ENCODE measurements at regions not wholly inside any gene's neighbourhood (a gene's known extent, or its start where the extent isn't known, plus 50 kb on each side); places are given as distances from the start of the nearest gene placed in this dataset.

DNA sequence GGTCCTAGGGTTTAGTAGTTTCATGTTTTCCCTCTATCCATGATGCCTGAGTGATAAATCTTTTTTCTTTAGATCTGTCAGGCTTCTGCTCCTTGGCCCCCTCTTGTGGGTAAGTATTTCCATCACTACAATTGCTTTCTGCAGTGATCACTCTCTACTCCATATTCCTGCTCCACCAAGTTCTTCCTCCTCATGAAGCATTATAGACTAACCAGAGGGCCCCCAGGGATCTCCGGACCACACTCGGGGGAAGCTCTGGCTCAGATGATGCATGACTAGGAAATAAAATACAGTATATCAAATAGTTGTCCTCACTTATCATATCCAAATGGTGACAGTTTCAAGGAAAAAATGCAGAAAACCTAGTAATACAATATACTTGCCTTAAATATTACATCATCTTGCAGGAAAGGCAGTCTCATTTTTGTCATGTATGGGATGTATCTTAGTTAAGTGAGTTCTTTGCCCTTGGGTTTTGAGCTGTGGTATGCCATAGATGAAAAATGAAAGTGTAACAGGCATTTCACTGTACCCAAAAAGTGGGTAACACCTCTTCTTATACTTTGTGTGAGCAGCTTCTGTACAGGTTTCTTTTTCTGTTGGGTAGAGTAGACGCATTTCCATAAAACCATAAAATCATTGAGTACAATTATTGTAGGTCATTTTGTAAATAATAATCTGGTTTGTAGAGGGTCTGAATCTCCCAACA, 200.9 kb upstream of the EYA4 start:
- H3K9me3 ChIP-seq, result no peaks in the 10 kb centered on the region
- no peak for DNase-seq
- no peaks in the 10 kb centered on the region for H3K36me3 ChIP-seq
- 65 to 85% methylated on average over 3 of the region's 3 CpGs for WGBS, 2 donors
- no peak overlapping the region for H3K4me3 ChIP-seq
- H3K27me3 ChIP-seq, result no peaks in the 10 kb centered on the region
- H3K4me1 ChIP-seq, result no peaks in the 10 kb centered on the region
- intact Hi-C loops (cut with DNase I), result no loop called here
- H3K27ac ChIP-seq, result no peak overlapping the region
- TF ChIP-seq, protein P1, sequence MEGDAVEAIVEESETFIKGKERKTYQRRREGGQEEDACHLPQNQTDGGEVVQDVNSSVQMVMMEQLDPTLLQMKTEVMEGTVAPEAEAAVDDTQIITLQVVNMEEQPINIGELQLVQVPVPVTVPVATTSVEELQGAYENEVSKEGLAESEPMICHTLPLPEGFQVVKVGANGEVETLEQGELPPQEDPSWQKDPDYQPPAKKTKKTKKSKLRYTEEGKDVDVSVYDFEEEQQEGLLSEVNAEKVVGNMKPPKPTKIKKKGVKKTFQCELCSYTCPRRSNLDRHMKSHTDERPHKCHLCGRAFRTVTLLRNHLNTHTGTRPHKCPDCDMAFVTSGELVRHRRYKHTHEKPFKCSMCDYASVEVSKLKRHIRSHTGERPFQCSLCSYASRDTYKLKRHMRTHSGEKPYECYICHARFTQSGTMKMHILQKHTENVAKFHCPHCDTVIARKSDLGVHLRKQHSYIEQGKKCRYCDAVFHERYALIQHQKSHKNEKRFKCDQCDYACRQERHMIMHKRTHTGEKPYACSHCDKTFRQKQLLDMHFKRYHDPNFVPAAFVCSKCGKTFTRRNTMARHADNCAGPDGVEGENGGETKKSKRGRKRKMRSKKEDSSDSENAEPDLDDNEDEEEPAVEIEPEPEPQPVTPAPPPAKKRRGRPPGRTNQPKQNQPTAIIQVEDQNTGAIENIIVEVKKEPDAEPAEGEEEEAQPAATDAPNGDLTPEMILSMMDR (IDR thresholded peaks at IDR 0.05), result no peak
- TF ChIP-seq POLR2A (IDR thresholded peaks at IDR 0.05), result no peak

DNA sequence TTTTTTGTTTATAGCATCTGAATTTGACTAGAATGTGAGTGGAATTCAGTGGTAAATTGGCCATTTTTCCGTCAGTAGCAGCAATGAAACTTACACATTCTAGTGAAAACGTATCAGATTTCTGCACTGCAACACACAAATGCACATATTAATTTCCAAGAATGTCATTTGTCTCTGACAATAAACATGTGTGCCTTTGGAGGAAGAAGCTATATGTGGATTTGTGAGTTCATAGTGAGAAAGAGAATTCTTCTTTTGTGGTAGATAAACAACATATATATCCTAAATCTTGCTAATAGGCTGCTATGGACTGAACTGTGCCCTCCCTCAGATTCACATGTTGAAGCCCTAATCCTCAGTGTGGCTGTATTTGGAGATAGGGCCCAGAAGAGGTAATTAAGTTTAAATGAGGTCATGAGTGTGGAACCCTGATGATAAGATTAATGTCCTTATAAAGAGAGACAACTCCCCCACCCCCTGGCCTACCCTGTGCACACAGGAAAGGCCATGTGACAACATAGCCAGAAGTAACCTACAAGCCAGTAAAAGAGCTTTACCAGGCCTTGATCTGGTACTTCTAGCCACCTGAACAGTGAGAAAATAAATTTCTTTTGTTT, 200.2 kb upstream of the EYA4 start:
- H3K9me3 ChIP-seq, result no peaks in the 10 kb centered on the region
- 58 to 81% methylated on average over 2 of the region's 2 CpGs for WGBS, 2 donors
- intact Hi-C loops (cut with DNase I), result no loop called here
- H3K27me3 ChIP-seq, result no peaks in the 10 kb centered on the region
- TF ChIP-seq, protein P1 (IDR thresholded peaks at IDR 0.05), result no peak
- H3K27ac ChIP-seq, result no peak overlapping the region
- no peaks in the 10 kb centered on the region for H3K4me1 ChIP-seq
- no peak for DNase-seq
- H3K4me3 ChIP-seq, result no peak overlapping the region
- no peaks in the 10 kb centered on the region for H3K36me3 ChIP-seq

DNA sequence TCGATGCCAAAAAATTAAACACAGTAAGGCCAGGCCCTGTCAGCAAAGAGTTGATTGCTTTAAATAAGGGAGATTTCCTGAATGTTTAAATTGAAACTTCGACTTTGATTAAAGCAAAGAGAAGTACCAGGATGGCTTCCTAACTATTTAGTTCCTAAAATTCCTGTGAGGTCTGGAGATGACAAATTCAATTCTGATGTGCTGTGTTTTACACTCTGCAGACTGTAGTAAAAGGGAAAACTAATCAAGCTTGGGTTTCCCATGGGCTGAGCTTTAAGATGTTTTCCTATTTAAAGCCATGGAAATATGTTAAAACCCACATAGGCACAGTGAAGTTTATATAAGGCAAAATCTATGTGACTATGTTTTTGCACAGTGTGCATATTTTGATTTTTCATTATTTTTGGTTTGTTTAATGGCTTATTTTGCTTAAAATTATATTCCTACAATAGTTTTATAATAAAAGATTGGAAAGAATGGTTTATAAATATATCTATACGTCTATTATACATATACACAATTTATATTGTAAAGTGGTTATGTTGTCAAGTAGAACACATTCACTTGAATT, 198.5 kb upstream of the EYA4 start:
- H3K36me3 ChIP-seq, result no peaks in the 10 kb centered on the region
- H3K27ac ChIP-seq, result no peak overlapping the region
- H3K9me3 ChIP-seq, result no peaks in the 10 kb centered on the region
- no peaks in the 10 kb centered on the region for H3K4me1 ChIP-seq
- TF ChIP-seq POLR2A (IDR thresholded peaks at IDR 0.05), result no peak
- TF ChIP-seq, protein P1 (IDR thresholded peaks at IDR 0.05), result no peak
- DNase-seq, result no peak
- intact Hi-C loops (cut with DNase I), result no loop called here
- WGBS, 2 donors, result 69 to 74% methylated on average over 3 of the region's 3 CpGs
- H3K4me3 ChIP-seq, result no peak overlapping the region
- H3K27me3 ChIP-seq, result no peaks in the 10 kb centered on the region

DNA sequence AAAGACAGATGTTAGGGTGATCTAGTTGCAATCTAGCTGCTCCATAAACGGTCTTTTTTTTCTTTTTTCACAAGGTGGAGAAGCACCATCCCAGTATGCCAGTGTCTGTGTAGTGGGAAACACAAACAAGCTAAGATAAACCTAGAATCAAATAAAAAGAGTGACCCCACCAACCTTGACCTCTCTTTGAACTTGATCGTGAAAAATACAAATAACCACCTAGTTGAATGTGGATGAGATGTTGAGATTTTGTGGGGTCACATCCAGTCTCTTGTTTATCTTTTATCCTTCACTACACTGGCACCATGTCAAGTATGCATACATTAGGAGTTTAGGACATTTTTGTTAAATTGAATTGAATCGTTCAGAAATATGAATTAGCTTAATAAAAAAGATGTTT, 194.6 kb upstream of the EYA4 start:
- WGBS, 2 donors, result 28 to 31% methylated on average over 3 of the region's 3 CpGs
- no peaks in the 10 kb centered on the region for H3K36me3 ChIP-seq
- no peaks in the 10 kb centered on the region for H3K4me1 ChIP-seq
- DNase-seq, result no peak
- no peak overlapping the region for H3K27ac ChIP-seq
- intact Hi-C loops (cut with DNase I), result no loop called here
- TF ChIP-seq POLR2A (IDR thresholded peaks at IDR 0.05), result no peak
- TF ChIP-seq, protein P1 (IDR thresholded peaks at IDR 0.05), result no peak
- H3K4me3 ChIP-seq, result no peak overlapping the region
- no peaks in the 10 kb centered on the region for H3K27me3 ChIP-seq
- H3K9me3 ChIP-seq, result no peaks in the 10 kb centered on the region

DNA sequence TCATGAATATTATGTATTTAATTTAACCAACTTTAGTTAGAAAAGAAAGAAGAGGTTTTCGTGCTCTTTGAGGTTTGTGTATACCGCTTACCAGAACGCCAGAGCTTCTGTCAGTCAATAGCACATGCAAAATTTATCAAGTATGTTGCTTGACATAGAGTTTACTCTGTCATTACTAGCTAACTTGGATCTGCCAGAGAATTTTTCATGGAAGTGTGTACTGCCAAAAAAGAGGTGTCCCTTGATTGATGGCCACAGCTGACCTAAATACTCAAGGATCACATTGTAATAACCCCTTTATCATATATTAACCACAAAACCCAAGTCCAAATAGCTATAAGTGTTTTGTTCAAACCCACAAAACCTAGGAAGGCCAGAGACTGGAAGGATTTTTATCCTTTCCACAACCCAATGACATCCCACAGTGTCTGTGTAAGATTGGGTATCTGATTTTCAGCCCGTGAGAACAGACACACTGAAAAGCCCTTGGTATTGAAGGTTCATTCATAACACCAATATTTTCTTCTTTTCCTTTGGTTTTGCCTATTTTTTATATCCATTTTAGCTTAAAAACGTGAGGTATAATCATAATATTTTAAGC, 194.0 kb upstream of the EYA4 start:
- Histone ChIP-seq H3K27me3 (no peaks in the 10 kb centered on the region), H3K36me3 (no peaks in the 10 kb centered on the region), H3K4me1 (no peaks in the 10 kb centered on the region), H3K27ac (no peak overlapping the region), H3K9me3 (no peaks in the 10 kb centered on the region), H3K4me3 (no peak overlapping the region)
- 62 to 66% methylated on average over 5 of the region's 5 CpGs for WGBS, 2 donors
- no peak for DNase-seq
- TF ChIP-seq, protein P1 (IDR thresholded peaks at IDR 0.05), result no peak
- no peak for TF ChIP-seq POLR2A (IDR thresholded peaks at IDR 0.05)
- intact Hi-C loops (cut with DNase I), result no loop called here
